HCT116 (cell line): ENCODE measurements at regions not wholly inside any gene's neighbourhood (a gene's known extent, or its start where the extent isn't known, plus 50 kb on each side); places are given as distances from the start of the nearest gene placed in this dataset.

Experiments used
- CEBPB ChIP-seq: IDR thresholded peaks from 2 replicates; pipeline ENCODE4 v1.6.1; 2012; ENCODE audit warnings: low read depth
- EZH2phosphoT487 ChIP-seq: fragments of 200-600 bp; IDR thresholded peaks from 2 replicates; pipeline ENCODE4 v1.6.1; 2018; ENCODE audit warnings: antibody characterized with exemption, borderline replicate concordance
- POLR2A ChIP-seq: IDR thresholded peaks from 2 replicates; pipeline ENCODE4 v1.7.0; 2011; ENCODE audit warnings: borderline replicate concordance; ENCODE audit not compliant: insufficient read depth, insufficient read length; ENCODE audit errors: extremely low read depth
- POLR2AphosphoS5 ChIP-seq: IDR thresholded peaks from 2 replicates; pipeline ENCODE4 v1.6.1; 2011; ENCODE audit warnings: mild to moderate bottlenecking, low read depth, low read length, moderate library complexity
- SRF ChIP-seq: IDR thresholded peaks from 2 replicates; pipeline ENCODE4 v1.6.1; 2012; ENCODE audit warnings: low read depth
- ZFX ChIP-seq: fragments of 450-650 bp; IDR thresholded peaks from 2 replicates; pipeline ENCODE4 v1.6.1; 2017
- TF ChIP-seq, protein P1 (sequence below), 3 experiments: fragments of 200-600 bp in 1 of 3; sonication (generic) in 1 of 3; IDR thresholded peaks in 2 of 3; conservative IDR thresholded peaks in 1 of 3; 2 replicates each; pipeline ENCODE4 v1.5.1; 2012 to 2017; ENCODE audit warnings: low read depth in 2 of 3, low read length in 2 of 3, antibody characterized with exemption in 1 of 3, borderline replicate concordance in 1 of 3, control low read depth in 1 of 3, mild to moderate bottlenecking in 1 of 3, mixed read lengths in 1 of 3, mixed run types in 1 of 3, moderate library complexity in 1 of 3; ENCODE audit not compliant: insufficient read depth in 1 of 3
- TF ChIP-seq, protein P2 (sequence below): IDR thresholded peaks from 2 replicates; pipeline ENCODE4 v1.6.1; 2012; ENCODE audit warnings: low read depth

DNA sequence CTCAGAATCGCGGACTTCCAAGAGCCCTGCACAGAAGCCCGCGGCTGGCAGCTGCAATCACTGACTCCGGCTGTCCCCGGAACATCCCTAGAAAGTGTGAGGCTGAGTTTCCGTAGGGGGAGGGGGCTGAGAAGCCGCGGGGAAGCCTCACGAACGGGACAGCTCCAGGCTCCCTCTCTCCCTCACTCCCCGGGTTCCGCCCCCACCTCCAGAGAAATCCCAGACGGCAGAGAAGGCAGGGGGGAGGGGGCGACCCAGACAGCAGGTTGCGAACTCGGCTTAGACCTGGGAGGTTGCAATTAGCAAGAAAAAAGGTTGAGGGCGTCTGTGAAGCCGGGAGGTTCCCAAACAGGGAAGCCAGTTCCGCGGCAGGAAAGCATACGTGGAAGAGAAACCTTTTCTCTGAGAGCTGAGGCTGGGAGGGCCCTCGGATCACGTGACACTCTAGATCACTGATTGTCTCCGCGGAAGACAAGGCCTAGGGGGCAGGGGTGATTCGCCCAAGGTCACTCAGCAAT, 73.8 kb upstream of the CPLX2 start:
- TF ChIP-seq, protein P1, sequence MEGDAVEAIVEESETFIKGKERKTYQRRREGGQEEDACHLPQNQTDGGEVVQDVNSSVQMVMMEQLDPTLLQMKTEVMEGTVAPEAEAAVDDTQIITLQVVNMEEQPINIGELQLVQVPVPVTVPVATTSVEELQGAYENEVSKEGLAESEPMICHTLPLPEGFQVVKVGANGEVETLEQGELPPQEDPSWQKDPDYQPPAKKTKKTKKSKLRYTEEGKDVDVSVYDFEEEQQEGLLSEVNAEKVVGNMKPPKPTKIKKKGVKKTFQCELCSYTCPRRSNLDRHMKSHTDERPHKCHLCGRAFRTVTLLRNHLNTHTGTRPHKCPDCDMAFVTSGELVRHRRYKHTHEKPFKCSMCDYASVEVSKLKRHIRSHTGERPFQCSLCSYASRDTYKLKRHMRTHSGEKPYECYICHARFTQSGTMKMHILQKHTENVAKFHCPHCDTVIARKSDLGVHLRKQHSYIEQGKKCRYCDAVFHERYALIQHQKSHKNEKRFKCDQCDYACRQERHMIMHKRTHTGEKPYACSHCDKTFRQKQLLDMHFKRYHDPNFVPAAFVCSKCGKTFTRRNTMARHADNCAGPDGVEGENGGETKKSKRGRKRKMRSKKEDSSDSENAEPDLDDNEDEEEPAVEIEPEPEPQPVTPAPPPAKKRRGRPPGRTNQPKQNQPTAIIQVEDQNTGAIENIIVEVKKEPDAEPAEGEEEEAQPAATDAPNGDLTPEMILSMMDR (IDR thresholded peaks at IDR 0.05 in 2 of 3, conservative IDR thresholded peaks at IDR 0.05 in 1 of 3; ENCODE audit: borderline replicate concordance in 1 of 3, insufficient read depth in 1 of 3, low read depth in 2 of 3, low read length in 2 of 3), result no peak
- TF ChIP-seq CEBPB (no peak), EZH2phosphoT487 (no peak), POLR2A (no peak), POLR2AphosphoS5 (no peak), ZFX (no peak), SRF (no peak)
- TF ChIP-seq, protein P2, sequence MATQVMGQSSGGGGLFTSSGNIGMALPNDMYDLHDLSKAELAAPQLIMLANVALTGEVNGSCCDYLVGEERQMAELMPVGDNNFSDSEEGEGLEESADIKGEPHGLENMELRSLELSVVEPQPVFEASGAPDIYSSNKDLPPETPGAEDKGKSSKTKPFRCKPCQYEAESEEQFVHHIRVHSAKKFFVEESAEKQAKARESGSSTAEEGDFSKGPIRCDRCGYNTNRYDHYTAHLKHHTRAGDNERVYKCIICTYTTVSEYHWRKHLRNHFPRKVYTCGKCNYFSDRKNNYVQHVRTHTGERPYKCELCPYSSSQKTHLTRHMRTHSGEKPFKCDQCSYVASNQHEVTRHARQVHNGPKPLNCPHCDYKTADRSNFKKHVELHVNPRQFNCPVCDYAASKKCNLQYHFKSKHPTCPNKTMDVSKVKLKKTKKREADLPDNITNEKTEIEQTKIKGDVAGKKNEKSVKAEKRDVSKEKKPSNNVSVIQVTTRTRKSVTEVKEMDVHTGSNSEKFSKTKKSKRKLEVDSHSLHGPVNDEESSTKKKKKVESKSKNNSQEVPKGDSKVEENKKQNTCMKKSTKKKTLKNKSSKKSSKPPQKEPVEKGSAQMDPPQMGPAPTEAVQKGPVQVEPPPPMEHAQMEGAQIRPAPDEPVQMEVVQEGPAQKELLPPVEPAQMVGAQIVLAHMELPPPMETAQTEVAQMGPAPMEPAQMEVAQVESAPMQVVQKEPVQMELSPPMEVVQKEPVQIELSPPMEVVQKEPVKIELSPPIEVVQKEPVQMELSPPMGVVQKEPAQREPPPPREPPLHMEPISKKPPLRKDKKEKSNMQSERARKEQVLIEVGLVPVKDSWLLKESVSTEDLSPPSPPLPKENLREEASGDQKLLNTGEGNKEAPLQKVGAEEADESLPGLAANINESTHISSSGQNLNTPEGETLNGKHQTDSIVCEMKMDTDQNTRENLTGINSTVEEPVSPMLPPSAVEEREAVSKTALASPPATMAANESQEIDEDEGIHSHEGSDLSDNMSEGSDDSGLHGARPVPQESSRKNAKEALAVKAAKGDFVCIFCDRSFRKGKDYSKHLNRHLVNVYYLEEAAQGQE, result no peak
